Stimulated activated naive B cell treated with anti-CD40 and anti-IgM and Interleukin-4, amounts not matched to agents 10 μg/mL and 1 μg/mL and 100 μg/mL, for 72 hours (primary cell): ENCODE measurements at regions not wholly inside any gene's neighbourhood (a gene's known extent, or its start where the extent isn't known, plus 50 kb on each side); places are given as distances from the start of the nearest gene placed in this dataset.
"Not testable (repeated sequence)": the region's sequence is repeated elsewhere in the genome, so short reads cannot be mapped to it uniquely, and the experiment has no call there.

Source experiments
- ATAC-seq, 2 donors: fragments of 150-1000 bp; cut with Tn5 transposase; replicated peaks; 2 replicates each; pipeline ENCODE4 v1.10.0; 2021; ENCODE audit warnings: moderate library complexity in 1 of 2
- DNase-seq: peaks from one replicate; pipeline ENCODE4 v3.0.0; 2021
- H3K27ac Mint-ChIP-seq: one replicate; pipeline ENCODE4 v1.8.0; 2022; ENCODE audit warnings: mild to moderate bottlenecking, mixed read lengths
- H3K27me3 Mint-ChIP-seq, 2 donors: one replicate each; pipeline ENCODE4 v1.8.0; 2022; ENCODE audit warnings: mixed read lengths in 2 of 2
- H3K36me3 Mint-ChIP-seq, 2 donors: one replicate each; pipeline ENCODE4 v1.8.0; 2022; ENCODE audit warnings: mixed read lengths in 2 of 2, mild to moderate bottlenecking in 1 of 2
- H3K4me1 Mint-ChIP-seq, 2 donors: one replicate each; pipeline ENCODE4 v1.8.0; 2022; ENCODE audit warnings: mixed read lengths in 2 of 2, mild to moderate bottlenecking in 1 of 2
- H3K4me3 Mint-ChIP-seq, 2 donors: one replicate each; pipeline ENCODE4 v1.8.0; 2022; ENCODE audit warnings: mild to moderate bottlenecking in 2 of 2, mixed read lengths in 2 of 2, moderate library complexity in 1 of 2
- H3K9me3 Mint-ChIP-seq, 2 donors: one replicate each; pipeline ENCODE4 v1.8.0; 2022; ENCODE audit warnings: mixed read lengths in 2 of 2, mild to moderate bottlenecking in 1 of 2

DNA sequence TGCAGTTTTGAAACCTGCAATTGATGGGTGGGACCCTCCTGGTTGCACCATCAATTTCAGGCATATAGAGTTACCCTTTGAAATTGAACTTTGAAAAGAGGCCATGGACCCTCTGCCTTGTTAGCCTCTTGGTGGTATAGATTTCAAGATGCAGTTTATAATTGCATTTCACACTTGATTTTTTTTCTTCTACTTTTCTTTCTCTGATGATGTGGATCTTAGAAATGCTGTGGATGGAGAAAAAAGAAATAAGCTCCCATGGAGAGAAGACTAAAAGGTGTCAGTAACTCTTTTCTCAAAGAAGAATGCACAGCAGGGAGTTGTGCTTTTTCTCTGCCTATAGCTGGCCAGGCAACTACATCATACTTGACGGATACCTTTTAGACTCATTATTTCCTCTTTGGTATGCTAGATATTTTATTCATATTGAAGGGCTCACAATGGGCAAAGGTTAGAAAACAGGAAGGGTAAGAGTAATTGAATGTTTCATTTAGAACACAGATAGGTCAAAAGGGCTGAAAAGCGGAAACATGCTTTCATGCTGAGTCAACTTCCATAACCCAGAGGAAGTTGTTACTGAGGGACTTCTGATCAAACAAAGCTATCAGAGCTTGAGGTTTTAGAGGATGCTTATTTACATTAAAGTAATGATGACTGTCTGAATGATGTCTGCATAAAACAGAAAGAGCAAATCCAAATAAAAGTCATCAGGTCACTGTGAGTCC, 773.2 kb upstream of the LRRN3 start:
- Mint-ChIP-seq H3K4me1 (no peaks in the 10 kb centered on the region), H3K9me3 (peaks cover 14 to 20% of the 10 kb centered on the region in 2 donors), H3K4me3 (no peak overlapping the region), H3K27ac (no peak overlapping the region), H3K36me3 (no peaks in the 10 kb centered on the region), H3K27me3 (no peaks in the 10 kb centered on the region)
- DNase-seq (no peak), ATAC-seq (no peak)

DNA sequence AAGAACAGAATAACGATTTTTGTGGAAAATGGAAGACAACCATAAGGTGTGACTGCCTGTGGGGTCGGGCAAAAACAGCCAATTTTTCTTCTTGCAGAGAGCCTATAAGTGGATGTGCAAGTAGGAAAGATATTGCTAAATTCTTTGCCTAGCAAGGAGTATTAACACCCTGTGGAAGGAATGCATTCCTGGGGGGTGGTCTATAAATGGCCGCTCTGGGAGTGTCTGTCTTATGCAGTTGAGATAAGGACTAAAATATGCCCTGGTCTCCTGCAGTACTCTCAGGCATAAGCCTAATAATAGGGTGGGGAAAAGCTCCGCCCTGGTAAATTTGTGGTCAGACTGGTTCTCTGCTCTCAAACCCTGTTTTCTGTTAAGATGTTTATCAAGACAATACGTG, 770.6 kb upstream of the LRRN3 start:
- not testable (repeated sequence) for H3K36me3 Mint-ChIP-seq, H3K4me3 Mint-ChIP-seq, H3K4me1 Mint-ChIP-seq, H3K27me3 Mint-ChIP-seq, DNase-seq, H3K27ac Mint-ChIP-seq, ATAC-seq
- peaks cover 11 to 13% of the 10 kb centered on the region in 2 donors for H3K9me3 Mint-ChIP-seq

GRCh38 chr7:110322796-110323195, 768.1 kb upstream of the LRRN3 start:
- Mint-ChIP-seq H3K27me3 (no peaks in the 10 kb centered on the region), H3K27ac (no peak overlapping the region), H3K36me3 (no peaks in the 10 kb centered on the region), H3K9me3 (peaks cover 8 to 9% of the 10 kb centered on the region in 2 donors), H3K4me1 (no peaks in the 10 kb centered on the region), H3K4me3 (no peak overlapping the region)
- ATAC-seq, result no peak
- DNase-seq, result no peak

GRCh38 chr7:110326966-110327365, 764.0 kb upstream of the LRRN3 start:
- Mint-ChIP-seq H3K36me3 (no peaks in the 10 kb centered on the region), H3K4me3 (no peak overlapping the region), H3K27me3 (no peaks in the 10 kb centered on the region), H3K4me1 (no peaks in the 10 kb centered on the region), H3K9me3 (peaks cover 0 to 9% of the 10 kb centered on the region in 2 donors), H3K27ac (no peak overlapping the region)
- no peak for ATAC-seq
- no peak for DNase-seq

DNA sequence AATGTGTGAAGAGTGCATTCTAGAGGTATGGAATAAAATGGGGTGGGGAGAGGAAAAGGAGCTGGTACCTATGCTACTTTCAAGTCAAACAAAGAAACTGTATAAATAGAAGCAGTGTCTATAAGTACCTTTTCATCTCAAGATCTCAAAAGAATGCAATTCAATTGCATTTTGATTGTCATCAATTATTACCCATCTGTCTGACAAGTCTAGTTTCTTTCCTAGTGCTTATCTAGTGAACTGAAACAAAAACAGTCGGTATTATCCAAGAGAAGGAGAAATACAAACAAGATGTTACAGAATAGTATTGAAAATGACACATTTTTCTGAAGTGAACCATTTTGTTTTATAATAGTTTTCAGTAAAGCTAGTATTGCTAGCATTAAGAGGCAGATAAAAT, 754.5 kb upstream of the LRRN3 start:
- ATAC-seq (no peak), DNase-seq (no peak)
- Mint-ChIP-seq H3K27ac (no peak overlapping the region), H3K9me3 (peaks cover 5 to 7% of the 10 kb centered on the region in 2 donors), H3K4me1 (no peaks in the 10 kb centered on the region), H3K36me3 (no peaks in the 10 kb centered on the region), H3K4me3 (no peak overlapping the region), H3K27me3 (no peaks in the 10 kb centered on the region)

DNA sequence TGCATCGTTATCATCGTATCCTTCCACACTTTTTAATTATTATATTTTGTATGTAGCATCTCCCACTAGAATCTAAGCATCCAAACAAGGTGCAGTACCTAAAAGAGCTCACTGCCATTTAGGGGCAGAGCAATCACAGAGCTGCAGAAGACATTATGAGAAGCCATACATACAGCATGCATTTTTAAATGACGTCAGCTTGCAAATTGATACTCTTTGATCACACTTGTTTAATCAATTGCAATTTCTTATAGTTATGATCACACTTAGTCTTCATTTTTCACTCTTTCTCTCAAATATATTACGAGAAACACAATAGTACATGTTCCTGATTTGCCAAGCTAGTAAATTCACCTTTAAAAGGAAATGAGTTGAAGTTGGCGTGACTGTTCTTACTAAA, 753.3 kb upstream of the LRRN3 start:
- Mint-ChIP-seq H3K4me3 (no peak overlapping the region), H3K27me3 (no peaks in the 10 kb centered on the region), H3K4me1 (no peaks in the 10 kb centered on the region), H3K27ac (no peak overlapping the region), H3K36me3 (no peaks in the 10 kb centered on the region), H3K9me3 (peaks cover 5 to 7% of the 10 kb centered on the region in 2 donors)
- no peak for DNase-seq
- no peak for ATAC-seq

DNA sequence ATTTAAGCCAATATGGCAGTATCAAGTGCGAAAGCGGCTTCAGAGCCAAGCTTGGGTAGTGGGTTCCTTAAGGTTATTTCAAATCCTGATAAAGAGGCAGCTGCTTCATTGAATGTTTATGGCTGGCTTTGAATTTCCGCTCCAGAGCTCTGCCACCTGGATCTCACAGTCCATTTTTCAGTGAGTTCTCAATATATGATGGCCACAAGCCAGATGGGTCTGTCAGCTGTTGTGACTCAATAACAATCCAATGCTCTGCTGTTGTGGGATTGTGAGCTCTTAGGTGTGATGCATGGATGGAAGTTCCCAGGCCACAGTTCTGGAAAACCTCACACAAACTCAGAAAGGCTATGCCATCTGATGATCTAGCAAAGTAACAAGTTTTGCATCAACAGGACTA, 743.8 kb upstream of the LRRN3 start:
- DNase-seq, result no peak
- Mint-ChIP-seq H3K4me1 (no peaks in the 10 kb centered on the region), H3K27me3 (no peaks in the 10 kb centered on the region), H3K27ac (no peak overlapping the region), H3K4me3 (no peak overlapping the region), H3K36me3 (no peaks in the 10 kb centered on the region), H3K9me3 (peaks cover 0 to 2% of the 10 kb centered on the region in 2 donors)
- no peak for ATAC-seq

- Mint-ChIP-seq H3K27me3 (no peaks in the 10 kb centered on the region), H3K27ac (no peak overlapping the region), H3K9me3 (peaks cover 7 to 12% of the 10 kb centered on the region in 2 donors), H3K4me3 (no peak overlapping the region), H3K36me3 (no peaks in the 10 kb centered on the region), H3K4me1 (no peaks in the 10 kb centered on the region)
- DNase-seq, result no peak
- ATAC-seq, result no peak
Observed at GRCh38 chr7:110356438-110356837, 734.5 kb upstream of the LRRN3 start.

- DNase-seq (no peak), ATAC-seq (no peak)
- Mint-ChIP-seq H3K4me1 (no peaks in the 10 kb centered on the region), H3K9me3 (peaks cover 7% of the 10 kb centered on the region in 2 donors), H3K27ac (no peak overlapping the region), H3K4me3 (no peak overlapping the region), H3K36me3 (no peaks in the 10 kb centered on the region), H3K27me3 (no peaks in the 10 kb centered on the region)
Observed at GRCh38 chr7:110358028-110358427, 732.9 kb upstream of the LRRN3 start.

DNA sequence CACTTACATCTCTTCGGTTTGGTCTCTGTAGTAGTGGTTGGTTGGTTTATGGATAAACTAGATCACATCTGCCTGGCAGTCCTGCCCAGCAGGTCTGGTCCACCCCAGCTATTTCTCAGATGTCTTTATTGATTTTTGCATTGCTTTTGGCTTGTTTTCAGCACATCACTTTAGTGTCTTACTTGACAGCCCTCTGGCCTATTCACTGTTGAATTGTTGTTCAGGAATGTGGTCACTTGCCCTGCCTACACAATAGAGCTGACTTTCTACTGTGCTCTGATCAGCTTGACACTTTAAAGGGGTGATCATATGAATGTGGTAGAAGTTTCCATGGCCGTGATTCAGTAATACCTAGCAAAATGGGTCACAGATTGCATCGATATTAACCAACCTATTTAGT, 719.2 kb upstream of the LRRN3 start:
- Mint-ChIP-seq H3K4me1 (no peaks in the 10 kb centered on the region), H3K36me3 (no peaks in the 10 kb centered on the region), H3K4me3 (no peak overlapping the region), H3K9me3 (peaks cover 3 to 4% of the 10 kb centered on the region in 2 donors), H3K27me3 (no peaks in the 10 kb centered on the region), H3K27ac (no peak overlapping the region)
- no peak for DNase-seq
- no peak for ATAC-seq

GRCh38 chr7:110372685-110373084, 718.2 kb upstream of the LRRN3 start:
- no peaks in the 10 kb centered on the region for H3K27me3 Mint-ChIP-seq
- peaks cover 3 to 7% of the 10 kb centered on the region in 2 donors for H3K9me3 Mint-ChIP-seq
- no peaks in the 10 kb centered on the region for H3K36me3 Mint-ChIP-seq
- no peak for ATAC-seq
- H3K4me1 Mint-ChIP-seq, result no peaks in the 10 kb centered on the region
- no peak overlapping the region for H3K4me3 Mint-ChIP-seq
- no peak for DNase-seq
- H3K27ac Mint-ChIP-seq, result no peak overlapping the region

GRCh38 chr7:110373416-110373815, 717.5 kb upstream of the LRRN3 start:
- peaks cover 3 to 8% of the 10 kb centered on the region in 2 donors for H3K9me3 Mint-ChIP-seq
- H3K4me3 Mint-ChIP-seq, result no peak overlapping the region
- ATAC-seq (no peak), DNase-seq (no peak)
- no peak overlapping the region for H3K27ac Mint-ChIP-seq
- no peaks in the 10 kb centered on the region for H3K27me3 Mint-ChIP-seq
- no peaks in the 10 kb centered on the region for H3K36me3 Mint-ChIP-seq
- H3K4me1 Mint-ChIP-seq, result no peaks in the 10 kb centered on the region

DNA sequence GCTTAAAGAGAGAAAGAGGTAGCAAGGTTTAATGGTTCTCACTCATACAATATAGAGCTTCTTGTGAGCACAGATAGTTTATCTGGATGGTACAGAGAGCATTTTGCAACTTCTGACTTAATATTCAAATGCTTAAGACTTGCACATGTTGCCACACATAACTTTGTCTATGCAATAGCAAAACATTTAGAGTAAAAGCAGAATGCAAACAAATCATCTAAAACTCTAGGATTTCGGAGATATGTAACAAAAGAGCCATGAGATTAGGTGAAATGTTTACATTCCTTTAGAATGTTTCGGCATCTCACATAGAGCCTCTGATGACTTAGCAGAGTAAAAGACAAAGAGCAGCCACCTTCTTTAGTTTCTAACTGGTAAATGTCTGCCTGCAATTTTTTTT, 717.1 kb upstream of the LRRN3 start:
- DNase-seq (no peak), ATAC-seq (no peak)
- Mint-ChIP-seq H3K27ac (no peak overlapping the region), H3K4me1 (no peaks in the 10 kb centered on the region), H3K27me3 (no peaks in the 10 kb centered on the region), H3K9me3 (peaks cover 3 to 8% of the 10 kb centered on the region in 2 donors), H3K4me3 (no peak overlapping the region), H3K36me3 (no peaks in the 10 kb centered on the region)

DNA sequence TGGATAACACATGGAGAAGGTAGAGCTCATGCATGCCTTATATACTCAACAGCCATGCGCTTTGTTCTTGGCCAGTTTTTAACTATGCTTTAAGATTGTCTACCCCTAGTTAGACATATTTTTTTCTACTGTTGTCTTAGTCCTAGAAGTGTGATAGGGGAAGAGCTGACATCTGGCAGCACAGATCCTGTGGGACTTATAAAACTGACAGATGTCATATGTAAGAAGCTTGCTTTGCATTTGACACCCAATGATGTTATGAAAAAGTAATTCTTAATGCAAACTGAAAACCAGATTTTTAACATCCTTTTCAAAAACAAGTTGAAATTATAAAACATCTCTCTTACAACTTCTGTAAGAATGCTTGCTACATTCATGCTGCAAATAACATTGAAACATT, 715.9 kb upstream of the LRRN3 start:
- DNase-seq (no peak), ATAC-seq (no peak)
- H3K27ac Mint-ChIP-seq, result no peak overlapping the region
- peaks cover 2 to 5% of the 10 kb centered on the region in 2 donors for H3K9me3 Mint-ChIP-seq
- H3K27me3 Mint-ChIP-seq, result no peaks in the 10 kb centered on the region
- H3K4me1 Mint-ChIP-seq, result no peaks in the 10 kb centered on the region
- H3K4me3 Mint-ChIP-seq, result no peak overlapping the region
- no peaks in the 10 kb centered on the region for H3K36me3 Mint-ChIP-seq

DNA sequence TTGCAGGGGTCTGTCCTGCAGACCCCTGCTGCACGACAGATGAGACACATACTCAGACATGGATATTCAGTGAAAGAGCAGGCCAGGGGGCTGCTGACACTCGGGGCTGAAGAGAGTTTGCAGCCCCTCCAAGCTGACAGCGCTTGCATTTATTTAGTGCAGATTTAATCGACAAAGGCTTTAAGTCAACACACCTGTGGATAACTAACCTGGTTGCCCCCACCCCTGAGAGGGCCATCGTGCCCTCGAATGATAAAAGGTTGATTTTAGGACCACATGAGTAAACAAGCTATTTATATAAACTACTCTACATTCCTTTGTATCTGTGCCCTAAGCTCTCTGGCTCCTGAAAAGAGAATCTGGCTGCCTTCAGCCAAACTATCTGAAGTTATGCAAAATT, 708.2 kb upstream of the LRRN3 start:
- Mint-ChIP-seq H3K9me3 (peaks cover 0 to under 1% of the 10 kb centered on the region in 2 donors), H3K4me1 (no peaks in the 10 kb centered on the region)

GRCh38 chr7:110386006-110386405, 704.9 kb upstream of the LRRN3 start:
- DNase-seq, result no peak
- no peak for ATAC-seq
- H3K9me3 Mint-ChIP-seq, result no peaks in the 10 kb centered on the region
- no peak overlapping the region for H3K4me3 Mint-ChIP-seq
- H3K4me1 Mint-ChIP-seq, result no peaks in the 10 kb centered on the region
- no peaks in the 10 kb centered on the region for H3K36me3 Mint-ChIP-seq
- H3K27ac Mint-ChIP-seq, result no peak overlapping the region
- no peaks in the 10 kb centered on the region for H3K27me3 Mint-ChIP-seq

More for the DNA sequence above, 708.2 kb upstream of the LRRN3 start:
- ATAC-seq (no peak), DNase-seq (no peak)
- Mint-ChIP-seq H3K27ac (no peak overlapping the region), H3K4me3 (no peak overlapping the region), H3K36me3 (no peaks in the 10 kb centered on the region), H3K27me3 (no peaks in the 10 kb centered on the region)
